Mammary epithelial cell (primary cell): ENCODE measurements at regions not wholly inside any gene's neighbourhood (a gene's known extent, or its start where the extent isn't known, plus 50 kb on each side); places are given as distances from the start of the nearest gene placed in this dataset.

Experiments used
- CTCF ChIP-seq, 2 donors: IDR thresholded peaks in 1 of 2; conservative IDR thresholded peaks in 1 of 2; 2 replicates each; pipeline ENCODE4 v1.5.1; 2011 to 2012; ENCODE audit warnings: inconsistent platforms in 2 of 2, low read length in 2 of 2, mild to moderate bottlenecking in 2 of 2, control low read depth in 1 of 2, low read depth in 1 of 2; ENCODE audit not compliant: insufficient read depth in 1 of 2; ENCODE audit errors: extremely low read depth in 1 of 2
- EZH2 ChIP-seq: IDR thresholded peaks from 2 replicates; pipeline ENCODE4 v1.6.1; 2012; ENCODE audit warnings: low read length, inconsistent platforms, borderline replicate concordance

- TF ChIP-seq CTCF (conservative IDR thresholded peaks at IDR 0.05 in 1 of 2, IDR thresholded peaks at IDR 0.05 in 1 of 2; ENCODE audit: extremely low read depth in 1 of 2, insufficient read depth in 1 of 2, low read depth in 1 of 2, low read length in 2 of 2) (no peak), EZH2 (no peak)
These were observed 181.5 kb upstream of the ISL1 start for GRCh38 chr5:51201708-51202107.
